ENCODE measurements at regions not wholly inside any gene's neighbourhood (a gene's known extent, or its start where the extent isn't known, plus 50 kb on each side); places are given as distances from the start of the nearest gene placed in this dataset.

DNA sequence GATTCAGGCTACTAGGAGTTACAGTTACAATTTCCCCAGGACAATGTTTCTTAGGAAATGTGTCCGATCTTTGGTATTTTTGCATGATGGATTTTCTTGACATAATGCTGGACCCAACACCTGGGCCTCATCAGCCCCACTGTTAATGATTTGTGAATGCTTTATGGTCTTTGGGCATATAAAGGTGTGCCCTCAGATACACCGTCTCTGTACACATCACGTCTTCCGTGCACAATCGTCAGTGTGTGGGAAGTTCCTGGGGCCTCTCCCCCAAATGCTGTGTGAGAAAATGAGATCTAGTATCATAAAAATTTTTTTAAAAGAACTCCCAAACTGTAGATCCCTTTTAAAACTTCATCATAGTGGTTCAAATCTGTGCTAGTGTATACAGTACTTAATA, 373.2 kb upstream of the ID4 start:
- H3K4me1 ChIP-seq (ENCODE audit: control insufficient read depth, low read length): no peaks in the 10 kb centered on the region
- H3K36me3 ChIP-seq (ENCODE audit: control insufficient read depth, low read length): no peaks in the 10 kb centered on the region
- peaks cover 4% of the 10 kb centered on the region; the same call in 1 of the 2 replicates for H3K27me3 ChIP-seq (ENCODE audit: control insufficient read depth, low read length)
- H3K9me3 ChIP-seq (ENCODE audit: control insufficient read depth, insufficient read depth, low read length): no peaks in the 10 kb centered on the region
- H3K27ac ChIP-seq (ENCODE audit: low read depth, low read length): no peak overlapping the region
- H3K79me2 ChIP-seq (ENCODE audit: control insufficient read depth, low read length): no peaks in the 10 kb centered on the region
- H3K4me3 ChIP-seq (ENCODE audit: low read length): no peak overlapping the region
- no peak overlapping the region for H3K4me2 ChIP-seq (ENCODE audit: low read length)
- TF ChIP-seq CTCF (IDR thresholded peaks at IDR 0.05; ENCODE audit: low read depth, low read length, poor library complexity, severe bottlenecking): no peak
- TF ChIP-seq EZH2phosphoT487 (IDR thresholded peaks at IDR 0.05; ENCODE audit: borderline replicate concordance, low read length): no peak
- H4K20me1 ChIP-seq (ENCODE audit: control insufficient read depth, insufficient read depth, low read depth, low read length): no peaks in the 10 kb centered on the region
- H3K9me2 ChIP-seq (replicated peaks; ENCODE audit: control insufficient read depth, low read length): no peaks in the 10 kb centered on the region
- H3F3A ChIP-seq (ENCODE audit: control insufficient read depth, insufficient read depth): no peaks in the 10 kb centered on the region

- Histone ChIP-seq H3K36me3 (ENCODE audit: control insufficient read depth, low read length) (no peaks in the 10 kb centered on the region), H4K20me1 (ENCODE audit: control insufficient read depth, insufficient read depth, low read depth, low read length) (no peaks in the 10 kb centered on the region), H3K9me2 (replicated peaks; ENCODE audit: control insufficient read depth, low read length) (no peaks in the 10 kb centered on the region), H3K27me3 (ENCODE audit: control insufficient read depth, low read length) (peaks cover 4% of the 10 kb centered on the region; the same call in 1 of the 2 replicates), H3K79me2 (ENCODE audit: control insufficient read depth, low read length) (no peaks in the 10 kb centered on the region), H3F3A (ENCODE audit: control insufficient read depth, insufficient read depth) (no peaks in the 10 kb centered on the region), H3K4me2 (ENCODE audit: low read length) (no peak overlapping the region), H3K4me3 (ENCODE audit: low read length) (no peak overlapping the region), H3K27ac (ENCODE audit: low read depth, low read length) (no peak overlapping the region), H3K4me1 (ENCODE audit: control insufficient read depth, low read length) (no peaks in the 10 kb centered on the region), H3K9me3 (ENCODE audit: control insufficient read depth, insufficient read depth, low read length) (no peaks in the 10 kb centered on the region)
- TF ChIP-seq EZH2phosphoT487 (IDR thresholded peaks at IDR 0.05; ENCODE audit: borderline replicate concordance, low read length) (no peak), CTCF (IDR thresholded peaks at IDR 0.05; ENCODE audit: low read depth, low read length, poor library complexity, severe bottlenecking) (no peak)
These were observed 371.9 kb upstream of the ID4 start for GRCh38 chr6:19465256-19465655.

DNA sequence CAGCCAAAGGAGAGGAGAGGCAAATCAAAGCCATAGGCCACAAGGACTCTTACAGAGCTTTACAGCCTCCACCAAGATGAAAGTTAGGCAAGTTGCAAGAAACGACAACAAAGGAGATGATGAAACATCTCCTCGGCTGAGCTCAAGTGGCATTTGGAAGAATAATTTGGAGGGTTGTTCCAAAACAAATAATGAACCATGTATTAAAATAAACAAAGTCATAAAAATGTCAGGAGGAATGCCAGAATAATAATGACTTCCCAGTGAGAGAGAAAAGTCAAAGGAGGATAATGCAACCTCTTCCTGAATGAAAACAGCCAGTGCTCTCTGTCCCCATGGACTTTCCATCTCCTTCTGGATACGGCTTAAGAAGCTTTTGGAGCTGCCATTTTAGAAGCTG, 371.4 kb upstream of the ID4 start:
- TF ChIP-seq EZH2phosphoT487 (IDR thresholded peaks at IDR 0.05; ENCODE audit: borderline replicate concordance, low read length) (no peak), CTCF (IDR thresholded peaks at IDR 0.05; ENCODE audit: low read depth, low read length, poor library complexity, severe bottlenecking) (no peak)
- no peaks in the 10 kb centered on the region for H3F3A ChIP-seq (ENCODE audit: control insufficient read depth, insufficient read depth)
- no peaks in the 10 kb centered on the region for H3K9me2 ChIP-seq (replicated peaks; ENCODE audit: control insufficient read depth, low read length)
- no peaks in the 10 kb centered on the region for H3K9me3 ChIP-seq (ENCODE audit: control insufficient read depth, insufficient read depth, low read length)
- H3K4me3 ChIP-seq (ENCODE audit: low read length): no peak overlapping the region
- H4K20me1 ChIP-seq (ENCODE audit: control insufficient read depth, insufficient read depth, low read depth, low read length): no peaks in the 10 kb centered on the region
- no peak overlapping the region for H3K4me2 ChIP-seq (ENCODE audit: low read length)
- no peak overlapping the region for H3K27ac ChIP-seq (ENCODE audit: low read depth, low read length)
- peaks cover 1% of the 10 kb centered on the region; the same call in 1 of the 2 replicates for H3K27me3 ChIP-seq (ENCODE audit: control insufficient read depth, low read length)
- H3K79me2 ChIP-seq (ENCODE audit: control insufficient read depth, low read length): no peaks in the 10 kb centered on the region
- H3K4me1 ChIP-seq (ENCODE audit: control insufficient read depth, low read length): no peaks in the 10 kb centered on the region
- H3K36me3 ChIP-seq (ENCODE audit: control insufficient read depth, low read length): no peaks in the 10 kb centered on the region
